Ureter (tissue), 1 donor: ENCODE measurements at regions not wholly inside any gene's neighbourhood (a gene's known extent, or its start where the extent isn't known, plus 50 kb on each side); places are given as distances from the start of the nearest gene placed in this dataset.
"Not testable (repeated sequence)": the region's sequence is repeated elsewhere in the genome, so short reads cannot be mapped to it uniquely, and the experiment has no call there.

ENCODE experiments used
- DNase-seq: peaks from one replicate; pipeline ENCODE4 v3.0.0-alpha.2; 2020; ENCODE audit warnings: low spot score
- donor health status: DM: yes; HTN: yes; CAD: no.

- DNase-seq: no peak
These were observed 1308.3 kb downstream of the TBC1D22A start for GRCh38 chr22:48070760-48071159.

- no peak for DNase-seq
These were observed 1307.6 kb downstream of the TBC1D22A start for GRCh38 chr22:48070083-48070482.

- DNase-seq: no peak
These were observed 1306.8 kb downstream of the TBC1D22A start for GRCh38 chr22:48069256-48069655.

- DNase-seq: no peak
These were observed 1306.0 kb downstream of the TBC1D22A start for GRCh38 chr22:48068323-48068885.

GRCh38 chr22:48065892-48066291, 1303.4 kb downstream of the TBC1D22A start:
- no peak for DNase-seq

GRCh38 chr22:48061726-48062125, 1299.3 kb downstream of the TBC1D22A start:
- no peak for DNase-seq

- no peak for DNase-seq
These were observed 1297.8 kb downstream of the TBC1D22A start for GRCh38 chr22:48060266-48060665.

GRCh38 chr22:48059521-48059920, 1297.1 kb downstream of the TBC1D22A start:
- not testable (repeated sequence) for DNase-seq

GRCh38 chr22:48057116-48057835, 1294.8 kb downstream of the TBC1D22A start:
- DNase-seq: no peak

GRCh38 chr22:48055827-48056226, 1293.4 kb downstream of the TBC1D22A start:
- DNase-seq: no peak

- no peak for DNase-seq
These were observed 1292.7 kb downstream of the TBC1D22A start for GRCh38 chr22:48055185-48055584.

- no peak for DNase-seq
These were observed 1292.1 kb downstream of the TBC1D22A start for GRCh38 chr22:48054596-48054995.

- no peak for DNase-seq
These were observed 1291.5 kb downstream of the TBC1D22A start for GRCh38 chr22:48053973-48054372.

- DNase-seq: no peak
These were observed 1291.0 kb downstream of the TBC1D22A start for GRCh38 chr22:48053486-48053885.

GRCh38 chr22:48052621-48052890, 1290.1 kb downstream of the TBC1D22A start:
- DNase-seq: no peak

- DNase-seq: no peak
These were observed 1289.6 kb downstream of the TBC1D22A start for GRCh38 chr22:48051796-48052620.

- DNase-seq: no peak
These were observed 1288.4 kb downstream of the TBC1D22A start for GRCh38 chr22:48050836-48051235.

- no peak for DNase-seq
These were observed 1286.7 kb downstream of the TBC1D22A start for GRCh38 chr22:48049116-48049515.

- no peak for DNase-seq
These were observed 1285.5 kb downstream of the TBC1D22A start for GRCh38 chr22:48047722-48048500.

GRCh38 chr22:48045369-48045768, 1282.9 kb downstream of the TBC1D22A start:
- DNase-seq: no peak

- no peak for DNase-seq
These were observed 1282.1 kb downstream of the TBC1D22A start for GRCh38 chr22:48044487-48045060.

GRCh38 chr22:48043581-48043980, 1281.1 kb downstream of the TBC1D22A start:
- DNase-seq: no peak
